Tibial artery (tissue), 4 donors: ENCODE measurements at regions not wholly inside any gene's neighbourhood (a gene's known extent, or its start where the extent isn't known, plus 50 kb on each side); places are given as distances from the start of the nearest gene placed in this dataset.

Experiments used
- DNase-seq, 2 donors: peaks; one replicate each; pipeline ENCODE4 v3.0.0-alpha.2; 2019
- H3K27ac ChIP-seq, 2 donors: fragments of 200-600 bp; sonication (generic) in 1 of 2; 1 replicate in 1 of 2; 2 replicates in 1 of 2; pipeline ENCODE4 v1.5.1; 2018 to 2019; ENCODE audit warnings: mild to moderate bottlenecking in 1 of 2
- H3K27me3 ChIP-seq, 2 donors: fragments of 200-600 bp; sonication (generic) in 1 of 2; one replicate each; pipeline versions ENCODE4 v1.5.1 to v1.6.0; 2016 to 2019
- H3K36me3 ChIP-seq, 3 donors: fragments of 200-600 bp; sonication (generic) in 2 of 3; one replicate each; pipeline ENCODE4 v1.5.1; 2016 to 2019; ENCODE audit warnings: mild to moderate bottlenecking in 2 of 3
- H3K4me1 ChIP-seq, 4 donors: fragments of 200-600 bp; sonication (generic) in 2 of 4; 1 replicate in 3 of 4; 2 replicates in 1 of 4; pipeline ENCODE4 v1.5.1; 2016 to 2019
- H3K4me3 ChIP-seq, 2 donors: fragments of 200-600 bp; sonication (generic) in 1 of 2; 1 replicate in 1 of 2; 2 replicates in 1 of 2; pipeline ENCODE4 v1.5.1; 2018 to 2019; ENCODE audit warnings: mild to moderate bottlenecking in 2 of 2
- H3K9me3 ChIP-seq, 3 donors: fragments of 200-600 bp; sonication (generic) in 1 of 3; one replicate each; pipeline ENCODE4 v1.5.1; 2016 to 2019
- CTCF ChIP-seq, 2 experiments: fragments of 200-600 bp in 1 of 2; fragments of 450-650 bp in 1 of 2; IDR thresholded peaks; one replicate each; pipeline ENCODE4 v1.5.1; 2017 to 2019; ENCODE audit warnings: antibody characterized with exemption in 2 of 2, mild to moderate bottlenecking in 1 of 2, moderate library complexity in 1 of 2
- intact Hi-C: fragments of 100-400 bp; cut with DNase I; formaldehyde crosslinking; loops from one replicate; pipeline ENCODE4 v1.15.0; 2023; ENCODE audit warnings: low total_unique reads

- Histone ChIP-seq H3K9me3 (no peaks in the 10 kb centered on the region), H3K27me3 (no peaks in the 10 kb centered on the region), H3K4me1 (no peaks in the 10 kb centered on the region), H3K36me3 (no peaks in the 10 kb centered on the region), H3K4me3 (no peak overlapping the region), H3K27ac (no peak overlapping the region)
- intact Hi-C loops, result no loop called here
- DNase-seq, result no peak
- no peak for TF ChIP-seq CTCF (IDR thresholded peaks at IDR 0.05)
Observed at GRCh38 chr2:44109166-44109565, 59.5 kb upstream of the PPM1B start.

- intact Hi-C loops, result no loop called here
Observed at GRCh38 chr2:44110444-44110843, 58.2 kb upstream of the PPM1B start.

GRCh38 chr2:44112096-44112495 is 56.6 kb upstream of the PPM1B start:
- DNase-seq, result no peak
- Histone ChIP-seq H3K27ac (no peak overlapping the region), H3K36me3 (no peaks in the 10 kb centered on the region), H3K27me3 (no peaks in the 10 kb centered on the region), H3K9me3 (no peaks in the 10 kb centered on the region), H3K4me3 (no peak overlapping the region), H3K4me1 (no peaks in the 10 kb centered on the region)
- no peak for TF ChIP-seq CTCF (IDR thresholded peaks at IDR 0.05)
- intact Hi-C loops, result no loop called here

More at GRCh38 chr2:44110444-44110843, 58.2 kb upstream of the PPM1B start:
- TF ChIP-seq CTCF (IDR thresholded peaks at IDR 0.05), result no peak
- Histone ChIP-seq H3K36me3 (no peaks in the 10 kb centered on the region), H3K4me1 (no peaks in the 10 kb centered on the region), H3K4me3 (no peak overlapping the region), H3K27ac (no peak overlapping the region), H3K27me3 (no peaks in the 10 kb centered on the region), H3K9me3 (no peaks in the 10 kb centered on the region)
- no peak for DNase-seq

- intact Hi-C loops, result no loop called here
- no peak for DNase-seq
- H3K36me3 ChIP-seq, result no peaks in the 10 kb centered on the region
- no peaks in the 10 kb centered on the region for H3K9me3 ChIP-seq
- no peaks in the 10 kb centered on the region for H3K4me1 ChIP-seq
- H3K27ac ChIP-seq, result no peak overlapping the region
- H3K27me3 ChIP-seq, result no peaks in the 10 kb centered on the region
- no peak for TF ChIP-seq CTCF (IDR thresholded peaks at IDR 0.05)
- H3K4me3 ChIP-seq, result no peak overlapping the region
Observed at GRCh38 chr2:44116319-44116718, 52.4 kb upstream of the PPM1B start.

- H3K27me3 ChIP-seq, result no peaks in the 10 kb centered on the region
- H3K9me3 ChIP-seq, result no peaks in the 10 kb centered on the region
- no peak for TF ChIP-seq CTCF (IDR thresholded peaks at IDR 0.05)
- DNase-seq, result no peak
- no peaks in the 10 kb centered on the region for H3K36me3 ChIP-seq
- no peak overlapping the region for H3K27ac ChIP-seq
- H3K4me3 ChIP-seq, result no peak overlapping the region
- no peaks in the 10 kb centered on the region for H3K4me1 ChIP-seq
- intact Hi-C loops, result no loop called here
Observed at GRCh38 chr2:44118257-44118656, 50.4 kb upstream of the PPM1B start.
